ENCODE measurements at regions not wholly inside any gene's neighbourhood (a gene's known extent, or its start where the extent isn't known, plus 50 kb on each side); places are given as distances from the start of the nearest gene placed in this dataset.
A peak's percentile ranks its signal among the peaks of the same experiment; 100 is the strongest.
"Not testable (repeated sequence)": the region's sequence is repeated elsewhere in the genome, so short reads cannot be mapped to it uniquely, and the experiment has no call there.

- no peak for DNase-seq
Measured at GRCh38 chr12:68428211-68428610, 96.0 kb upstream of the MDM1 start.

GRCh38 chr12:68428724-68429501 is 96.8 kb upstream of the MDM1 start:
- no peak for DNase-seq

GRCh38 chr12:68429696-68430095 is 97.5 kb upstream of the MDM1 start:
- no peak for DNase-seq

- no peak for DNase-seq
Measured at GRCh38 chr12:68431786-68432185, 99.6 kb upstream of the MDM1 start.

GRCh38 chr12:68432622-68433021 is 100.5 kb upstream of the MDM1 start:
- DNase-seq = no peak

GRCh38 chr12:68434391-68435298 is 102.5 kb upstream of the MDM1 start:
- no peak for DNase-seq

GRCh38 chr12:68435299-68435637 is 103.1 kb upstream of the MDM1 start:
- no peak for DNase-seq

GRCh38 chr12:68435816-68436215 is 103.7 kb upstream of the MDM1 start:
- DNase-seq = no peak

GRCh38 chr12:68438601-68439000 is 106.4 kb upstream of the MDM1 start:
- no peak for DNase-seq

GRCh38 chr12:68439368-68440045 is 107.3 kb upstream of the MDM1 start:
- no peak for DNase-seq

- no peak for DNase-seq
Measured at GRCh38 chr12:68440068-68440581, 108.0 kb upstream of the MDM1 start.

- DNase-seq = no peak
Measured at GRCh38 chr12:68441167-68441566, 109.0 kb upstream of the MDM1 start.

GRCh38 chr12:68442353-68442972 is 110.3 kb upstream of the MDM1 start:
- DNase-seq = not testable (repeated sequence)

- DNase-seq = not testable (repeated sequence)
Measured at GRCh38 chr12:68443695-68444094, 111.5 kb upstream of the MDM1 start.

- DNase-seq = no peak
Measured at GRCh38 chr12:68445824-68446223, 113.7 kb upstream of the MDM1 start.

GRCh38 chr12:68446384-68446783 is 114.2 kb upstream of the MDM1 start:
- no peak for DNase-seq

- DNase-seq = peak; percentile 38
Measured at GRCh38 chr12:68446901-68447796, 115.0 kb upstream of the MDM1 start.

- no peak for DNase-seq
Measured at GRCh38 chr12:68447797-68448260, 115.7 kb upstream of the MDM1 start.

GRCh38 chr12:68449196-68449595 is 117.0 kb upstream of the MDM1 start:
- DNase-seq = no peak

GRCh38 chr12:68450947-68451260 is 118.7 kb upstream of the MDM1 start:
- no peak for DNase-seq

GRCh38 chr12:68451261-68452077 is 119.3 kb upstream of the MDM1 start:
- DNase-seq = no peak

Data from retina (tissue), 1 donor.